ENCODE measurements at regions not wholly inside any gene's neighbourhood (a gene's known extent, or its start where the extent isn't known, plus 50 kb on each side); places are given as distances from the start of the nearest gene placed in this dataset.

- no peak overlapping the region for H2AFZ ChIP-seq (ENCODE audit: low read depth, low read length, severe bottlenecking)
- H3K9ac ChIP-seq (ENCODE audit: low read length): no peak overlapping the region
- H3F3A ChIP-seq (ENCODE audit: insufficient read depth): no peaks in the 10 kb centered on the region
- H3K27me3 ChIP-seq (ENCODE audit: low read length): no peaks in the 10 kb centered on the region
- no peak overlapping the region for H3K4me3 ChIP-seq (ENCODE audit: insufficient read depth, low read length, poor library complexity, severe bottlenecking)
- H3K9me3 ChIP-seq (ENCODE audit: insufficient read depth, low read length): no peaks in the 10 kb centered on the region
- no peaks in the 10 kb centered on the region for H3K9me2 ChIP-seq (replicated peaks; ENCODE audit: insufficient read depth, low read length)
- no peaks in the 10 kb centered on the region for H3K79me2 ChIP-seq (ENCODE audit: insufficient read depth, low read length)
- H4K20me1 ChIP-seq (ENCODE audit: low read depth, low read length): no peaks in the 10 kb centered on the region
- no peak overlapping the region for H3K27ac ChIP-seq (ENCODE audit: low read depth, low read length)
- H3K4me2 ChIP-seq (ENCODE audit: low read depth, low read length, poor library complexity, severe bottlenecking): no peak overlapping the region
- TF ChIP-seq EZH2phosphoT487 (conservative IDR thresholded peaks at IDR 0.05; ENCODE audit: low read length): no peak
- TF ChIP-seq, protein P1, sequence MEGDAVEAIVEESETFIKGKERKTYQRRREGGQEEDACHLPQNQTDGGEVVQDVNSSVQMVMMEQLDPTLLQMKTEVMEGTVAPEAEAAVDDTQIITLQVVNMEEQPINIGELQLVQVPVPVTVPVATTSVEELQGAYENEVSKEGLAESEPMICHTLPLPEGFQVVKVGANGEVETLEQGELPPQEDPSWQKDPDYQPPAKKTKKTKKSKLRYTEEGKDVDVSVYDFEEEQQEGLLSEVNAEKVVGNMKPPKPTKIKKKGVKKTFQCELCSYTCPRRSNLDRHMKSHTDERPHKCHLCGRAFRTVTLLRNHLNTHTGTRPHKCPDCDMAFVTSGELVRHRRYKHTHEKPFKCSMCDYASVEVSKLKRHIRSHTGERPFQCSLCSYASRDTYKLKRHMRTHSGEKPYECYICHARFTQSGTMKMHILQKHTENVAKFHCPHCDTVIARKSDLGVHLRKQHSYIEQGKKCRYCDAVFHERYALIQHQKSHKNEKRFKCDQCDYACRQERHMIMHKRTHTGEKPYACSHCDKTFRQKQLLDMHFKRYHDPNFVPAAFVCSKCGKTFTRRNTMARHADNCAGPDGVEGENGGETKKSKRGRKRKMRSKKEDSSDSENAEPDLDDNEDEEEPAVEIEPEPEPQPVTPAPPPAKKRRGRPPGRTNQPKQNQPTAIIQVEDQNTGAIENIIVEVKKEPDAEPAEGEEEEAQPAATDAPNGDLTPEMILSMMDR (IDR thresholded peaks at IDR 0.05; ENCODE audit: insufficient read depth, low read length, poor library complexity, severe bottlenecking): no peak
- no peaks in the 10 kb centered on the region for H3K36me3 ChIP-seq (ENCODE audit: low read length)
Measured at GRCh38 chr5:165244407-165244806, 1739.0 kb downstream of the MAT2B start.

DNA sequence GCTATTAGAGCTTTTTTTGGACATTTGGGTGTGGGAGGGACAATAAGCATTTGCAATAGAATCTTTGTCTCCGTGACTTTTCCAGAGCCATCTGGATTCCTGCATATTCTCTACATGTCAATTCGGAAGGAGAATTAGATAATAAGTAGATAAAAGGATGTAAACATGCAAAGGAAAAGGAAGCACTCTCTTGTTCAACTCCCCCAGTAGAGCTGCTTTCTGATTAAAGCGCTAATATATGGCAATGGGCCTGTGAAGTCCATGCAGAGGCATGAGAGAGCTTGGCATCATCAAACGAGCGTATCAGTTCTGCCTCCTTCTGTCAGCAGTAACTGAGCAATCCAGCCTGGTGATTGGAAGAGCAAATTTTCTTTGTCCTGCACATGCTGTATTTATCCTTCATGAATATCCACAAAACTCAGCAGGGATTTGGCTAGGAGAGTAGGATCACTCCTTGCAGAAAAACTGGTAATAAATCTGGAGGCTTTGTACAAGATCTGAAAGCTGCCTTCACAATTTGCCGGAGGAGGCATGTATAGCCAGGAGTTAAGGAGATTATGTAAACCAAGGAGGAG, 1752.9 kb downstream of the MAT2B start:
- Histone ChIP-seq H3K27ac (ENCODE audit: low read depth, low read length) (no peak overlapping the region), H2AFZ (ENCODE audit: low read depth, low read length, severe bottlenecking) (no peak overlapping the region), H3K36me3 (ENCODE audit: low read length) (no peaks in the 10 kb centered on the region), H3K4me3 (ENCODE audit: insufficient read depth, low read length, poor library complexity, severe bottlenecking) (no peak overlapping the region), H3K9me2 (replicated peaks; ENCODE audit: insufficient read depth, low read length) (no peaks in the 10 kb centered on the region), H3K27me3 (ENCODE audit: low read length) (no peaks in the 10 kb centered on the region), H4K20me1 (ENCODE audit: low read depth, low read length) (no peaks in the 10 kb centered on the region), H3F3A (ENCODE audit: insufficient read depth) (no peaks in the 10 kb centered on the region), H3K4me2 (ENCODE audit: low read depth, low read length, poor library complexity, severe bottlenecking) (no peak overlapping the region), H3K9me3 (ENCODE audit: insufficient read depth, low read length) (no peaks in the 10 kb centered on the region), H3K79me2 (ENCODE audit: insufficient read depth, low read length) (no peaks in the 10 kb centered on the region), H3K9ac (ENCODE audit: low read length) (no peak overlapping the region)
- TF ChIP-seq, protein P1 (IDR thresholded peaks at IDR 0.05; ENCODE audit: insufficient read depth, low read length, poor library complexity, severe bottlenecking): no peak
- no peak for TF ChIP-seq EZH2phosphoT487 (conservative IDR thresholded peaks at IDR 0.05; ENCODE audit: low read length)

GRCh38 chr5:165260426-165260825, 1755.0 kb downstream of the MAT2B start:
- H3K27ac ChIP-seq (ENCODE audit: low read depth, low read length): no peak overlapping the region
- H3K79me2 ChIP-seq (ENCODE audit: insufficient read depth, low read length): no peaks in the 10 kb centered on the region
- H3K27me3 ChIP-seq (ENCODE audit: low read length): no peaks in the 10 kb centered on the region
- H4K20me1 ChIP-seq (ENCODE audit: low read depth, low read length): no peaks in the 10 kb centered on the region
- H3K36me3 ChIP-seq (ENCODE audit: low read length): no peaks in the 10 kb centered on the region
- no peaks in the 10 kb centered on the region for H3K9me3 ChIP-seq (ENCODE audit: insufficient read depth, low read length)
- TF ChIP-seq, protein P1 (IDR thresholded peaks at IDR 0.05; ENCODE audit: insufficient read depth, low read length, poor library complexity, severe bottlenecking): no peak
- no peak for TF ChIP-seq EZH2phosphoT487 (conservative IDR thresholded peaks at IDR 0.05; ENCODE audit: low read length)
- no peaks in the 10 kb centered on the region for H3K9me2 ChIP-seq (replicated peaks; ENCODE audit: insufficient read depth, low read length)
- H3K4me2 ChIP-seq (ENCODE audit: low read depth, low read length, poor library complexity, severe bottlenecking): no peak overlapping the region
- H3K4me3 ChIP-seq (ENCODE audit: insufficient read depth, low read length, poor library complexity, severe bottlenecking): no peak overlapping the region
- no peak overlapping the region for H2AFZ ChIP-seq (ENCODE audit: low read depth, low read length, severe bottlenecking)
- H3F3A ChIP-seq (ENCODE audit: insufficient read depth): no peaks in the 10 kb centered on the region
- H3K9ac ChIP-seq (ENCODE audit: low read length): no peak overlapping the region

All from SU-DHL-6 (cell line).